GM18907 (cell line): ENCODE measurements at regions not wholly inside any gene's neighbourhood (a gene's known extent, or its start where the extent isn't known, plus 50 kb on each side); places are given as distances from the start of the nearest gene placed in this dataset.
"Not testable (repeated sequence)": the region's sequence is repeated elsewhere in the genome, so short reads cannot be mapped to it uniquely, and the experiment has no call there.

Experiments
- ATAC-seq: cut with Tn5 transposase; IDR thresholded peaks from one replicate; pipeline ENCODE4 v1.9.1; 2021; ENCODE audit warnings: mild to moderate bottlenecking, moderate library complexity; ENCODE audit not compliant: unreplicated experiment

DNA sequence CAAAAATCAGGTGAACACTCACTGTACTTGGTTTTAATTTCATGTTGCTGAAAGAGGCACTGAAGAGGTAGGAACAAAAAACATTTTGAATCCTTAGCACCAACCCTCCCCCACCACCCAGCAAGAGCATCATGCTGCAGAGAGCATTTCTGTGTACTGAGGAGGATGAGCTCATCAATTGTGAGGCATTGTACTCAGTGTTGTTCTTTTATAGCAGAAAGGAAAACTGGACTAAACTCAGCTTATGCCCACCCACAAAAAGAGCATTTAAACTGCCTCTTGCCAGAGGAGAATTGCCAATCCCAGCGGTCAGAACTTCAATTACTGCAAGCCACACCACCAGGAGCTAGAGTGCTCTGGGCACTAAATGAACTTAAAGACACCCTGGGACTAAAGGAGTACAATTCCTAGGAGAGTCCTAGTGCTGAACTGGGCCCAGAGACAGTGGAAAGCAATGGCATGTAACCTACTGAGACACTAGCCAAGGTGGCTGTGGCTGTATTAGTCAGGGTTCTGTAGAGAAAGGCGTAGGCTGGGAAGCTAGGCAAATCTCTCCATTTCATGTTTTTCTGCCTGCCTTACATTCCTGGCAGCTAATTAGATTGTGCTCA is 280.7 kb upstream of the KLHL4 start:
- no peak for ATAC-seq

DNA sequence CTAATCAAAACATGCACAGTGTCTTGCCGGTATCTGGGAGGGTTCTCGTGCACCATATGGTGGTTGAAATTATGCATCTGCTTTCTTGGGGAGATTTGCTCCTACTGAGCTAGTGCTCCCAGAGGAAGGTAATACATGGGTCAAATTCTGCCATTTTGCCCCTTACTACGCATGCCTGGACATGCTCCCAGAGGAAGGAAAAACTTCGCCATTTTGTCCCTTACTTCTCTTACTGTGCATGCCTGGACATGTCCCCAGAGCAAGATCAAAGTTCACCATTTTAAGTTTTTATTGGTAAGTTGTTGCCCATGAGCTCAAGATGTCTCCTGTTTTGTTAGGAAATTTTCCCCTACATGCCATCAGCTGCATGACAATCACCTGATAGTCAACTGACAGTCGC is 252.1 kb upstream of the KLHL4 start:
- ATAC-seq, result no peak

DNA sequence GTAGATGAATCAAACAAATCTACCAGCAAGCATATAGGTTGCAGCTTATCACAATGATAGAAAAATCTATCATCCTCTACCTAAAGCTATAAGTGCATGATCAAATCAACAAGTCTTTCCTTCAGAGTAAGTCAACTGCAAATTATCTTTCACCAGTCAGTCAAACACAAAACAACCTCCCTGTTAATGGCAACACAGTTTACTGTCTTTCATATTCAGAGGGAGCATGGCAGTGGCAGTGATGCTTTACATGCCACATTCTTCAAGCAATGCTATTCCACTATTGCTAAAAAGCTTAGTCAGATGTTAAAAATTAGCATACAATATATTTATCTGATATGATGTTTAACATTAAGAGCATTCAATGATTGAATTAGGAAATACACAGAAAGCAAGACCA is 245.1 kb upstream of the KLHL4 start:
- no peak for ATAC-seq

DNA sequence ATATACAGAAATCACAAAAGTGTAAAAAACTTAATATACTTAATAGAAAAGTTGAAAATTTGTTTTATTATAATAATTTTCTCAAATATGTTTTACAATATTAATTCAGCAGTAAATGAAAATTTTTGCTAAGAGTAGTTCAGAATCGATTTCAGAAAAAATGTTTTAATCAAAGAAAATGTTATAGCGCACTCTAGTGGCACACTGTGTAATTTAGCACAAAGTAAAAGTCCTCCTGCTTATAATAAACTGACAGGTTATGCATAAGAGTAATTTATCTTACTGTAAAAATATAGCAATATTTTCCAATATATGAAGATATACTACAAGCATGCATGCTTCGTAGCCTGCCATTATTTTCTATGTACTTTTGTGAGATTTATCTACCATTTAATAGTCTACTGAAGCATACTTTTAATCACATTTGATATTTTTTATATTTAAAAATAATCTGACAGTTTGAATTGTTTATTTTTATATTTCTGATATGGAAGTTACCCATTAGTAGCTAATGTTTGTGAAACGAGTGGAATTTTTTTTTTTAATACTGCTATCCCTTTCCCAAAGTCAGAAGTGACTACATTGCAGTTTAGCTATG is 217.9 kb upstream of the KLHL4 start:
- ATAC-seq, result no peak

DNA sequence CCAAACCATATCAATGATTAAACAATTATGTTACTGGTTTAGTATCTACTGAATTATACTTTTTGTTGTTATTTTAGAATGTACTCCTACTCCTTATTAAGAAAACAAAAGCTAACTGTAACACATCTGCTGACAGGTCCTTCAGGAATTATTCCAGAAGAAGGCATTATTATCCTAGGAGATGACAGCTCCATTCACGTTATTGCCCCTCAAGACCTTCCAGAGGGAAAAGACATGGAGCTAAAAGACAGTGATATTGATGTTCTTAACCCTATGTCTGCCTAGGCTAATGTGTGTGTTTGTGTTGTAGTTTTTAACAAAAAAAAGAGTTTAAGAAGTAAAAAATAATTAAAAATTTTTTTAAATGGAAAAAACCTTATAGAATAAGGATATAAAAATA is 206.8 kb upstream of the KLHL4 start:
- no peak for ATAC-seq

DNA sequence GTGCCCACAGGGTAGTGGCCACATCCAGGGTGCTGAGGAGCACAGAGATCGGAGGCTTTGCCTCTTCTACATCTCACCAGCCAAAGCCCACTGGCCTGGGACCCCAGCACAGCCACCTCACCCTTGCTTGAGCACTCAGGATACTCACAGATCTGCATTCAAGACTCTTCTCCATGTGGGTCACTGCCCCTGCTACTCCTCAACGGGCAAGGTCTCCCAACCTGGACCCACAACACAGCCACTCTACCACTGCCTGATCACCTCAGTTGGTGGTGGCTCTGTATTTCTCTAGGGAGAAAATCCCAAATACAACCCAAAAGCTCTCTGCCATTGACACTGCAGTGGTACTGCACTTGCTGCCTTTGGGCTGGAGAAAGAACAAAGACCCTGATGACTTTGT is 190.3 kb upstream of the KLHL4 start:
- no peak for ATAC-seq

DNA sequence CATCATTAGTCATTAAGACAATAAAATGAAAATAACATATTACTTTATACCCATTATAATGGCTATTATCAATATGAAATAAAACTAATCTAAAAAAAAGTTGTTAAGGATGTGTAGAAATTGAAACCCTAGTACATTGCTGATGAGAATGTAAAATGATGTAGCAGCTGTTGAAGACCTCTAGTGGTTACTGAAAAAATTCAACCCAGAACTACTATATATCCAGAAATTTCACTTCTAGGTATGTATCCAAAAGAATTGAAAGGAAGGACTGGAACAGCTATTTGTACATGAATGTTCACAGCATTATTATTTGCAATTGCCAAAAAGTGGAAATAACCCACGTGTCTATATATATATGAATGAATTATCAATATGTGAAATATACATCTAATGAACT is 180.3 kb upstream of the KLHL4 start:
- ATAC-seq, result no peak

DNA sequence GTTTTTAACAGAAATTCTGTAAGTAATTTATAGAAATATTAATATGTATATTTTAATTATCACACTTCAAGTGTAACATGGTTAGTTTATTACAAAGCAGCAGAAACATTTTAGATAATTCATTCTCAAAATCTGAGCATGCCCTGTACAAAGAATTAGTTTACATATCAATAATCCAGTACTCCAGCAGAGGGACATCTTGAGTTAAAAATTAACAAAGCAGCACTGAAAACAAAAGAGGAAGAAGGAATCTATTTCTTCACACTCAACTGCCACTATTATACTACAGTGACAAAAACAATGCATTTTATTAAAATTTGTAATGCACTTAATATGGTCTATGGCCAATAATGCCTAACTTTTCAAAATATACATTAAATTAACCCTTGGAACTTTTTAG is 179.1 kb upstream of the KLHL4 start:
- ATAC-seq, result peak; percentile 78

DNA sequence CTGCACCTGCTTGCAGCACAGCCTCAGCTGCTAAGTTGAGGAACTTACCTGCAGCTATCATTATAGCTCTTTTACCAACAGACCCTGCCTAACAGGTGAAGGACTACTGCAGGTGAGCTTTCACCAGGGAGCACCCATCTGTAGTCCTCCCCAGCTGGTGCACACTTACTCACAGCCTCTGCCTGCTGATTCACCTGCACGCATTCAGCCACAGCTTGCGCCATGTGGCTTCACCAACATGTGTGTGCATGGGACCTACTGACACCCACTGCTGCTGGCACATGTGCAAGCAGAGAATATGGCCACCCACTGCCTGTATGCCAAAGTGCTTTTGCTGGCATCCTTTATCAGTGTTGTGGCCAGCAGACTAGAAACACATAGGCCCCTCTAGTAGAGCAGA is 146.7 kb upstream of the KLHL4 start:
- ATAC-seq, result no peak

DNA sequence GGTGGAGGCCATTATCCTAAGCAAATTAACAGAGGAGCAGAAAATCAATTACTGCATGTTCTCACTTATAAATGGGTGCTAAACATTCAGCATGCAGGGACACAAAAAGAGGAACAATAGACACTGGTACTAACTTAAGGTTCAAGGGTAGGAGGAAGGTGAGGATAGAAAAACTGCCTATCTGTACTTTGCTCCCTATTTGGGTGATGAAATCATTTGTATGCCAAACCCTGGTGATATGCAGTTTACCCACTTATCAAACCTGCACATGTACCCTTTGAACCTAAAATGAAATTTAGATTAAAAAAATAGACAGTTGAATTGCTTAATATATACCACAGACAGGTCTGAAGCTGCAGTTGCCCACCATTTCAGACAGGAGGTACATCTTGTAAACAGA is 143.3 kb upstream of the KLHL4 start:
- ATAC-seq, result no peak

DNA sequence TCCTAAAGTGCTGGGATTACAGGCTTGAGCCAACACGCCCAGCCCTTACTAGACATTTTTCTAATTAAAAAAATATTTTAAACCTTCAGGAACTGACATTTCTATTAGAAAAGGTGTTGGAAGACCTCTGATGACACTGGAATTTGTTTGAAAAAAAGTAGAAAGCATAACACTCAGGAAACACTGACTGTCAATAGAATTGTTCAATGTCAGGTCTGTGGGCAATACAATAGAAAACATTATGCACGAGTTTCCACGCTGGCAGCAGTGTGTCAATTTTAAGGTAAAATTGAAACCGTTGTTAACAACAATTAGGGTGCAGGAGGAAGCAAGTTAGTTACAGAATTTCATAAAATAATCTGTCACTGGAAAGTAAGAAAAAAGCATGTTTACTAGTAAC is 140.7 kb upstream of the KLHL4 start:
- no peak for ATAC-seq

DNA sequence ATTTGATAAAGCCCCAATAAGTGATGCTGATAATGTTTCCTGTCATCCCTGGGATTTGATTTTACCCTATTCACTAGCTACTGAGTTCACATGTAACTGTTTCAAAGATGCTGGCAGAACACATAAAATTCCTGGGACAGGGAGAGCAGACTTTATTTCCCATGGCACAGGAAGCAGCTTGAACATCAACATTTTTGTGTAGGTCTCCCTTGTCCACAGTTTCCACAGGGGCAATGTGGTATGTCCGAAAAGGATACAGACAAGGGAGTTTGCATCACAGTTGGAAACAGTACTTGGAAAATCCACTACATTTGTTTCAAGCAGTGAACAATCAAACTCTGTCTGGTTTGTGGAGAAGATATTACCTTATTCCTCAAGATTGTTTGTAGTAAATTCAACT is 129.2 kb upstream of the KLHL4 start:
- ATAC-seq, result no peak

DNA sequence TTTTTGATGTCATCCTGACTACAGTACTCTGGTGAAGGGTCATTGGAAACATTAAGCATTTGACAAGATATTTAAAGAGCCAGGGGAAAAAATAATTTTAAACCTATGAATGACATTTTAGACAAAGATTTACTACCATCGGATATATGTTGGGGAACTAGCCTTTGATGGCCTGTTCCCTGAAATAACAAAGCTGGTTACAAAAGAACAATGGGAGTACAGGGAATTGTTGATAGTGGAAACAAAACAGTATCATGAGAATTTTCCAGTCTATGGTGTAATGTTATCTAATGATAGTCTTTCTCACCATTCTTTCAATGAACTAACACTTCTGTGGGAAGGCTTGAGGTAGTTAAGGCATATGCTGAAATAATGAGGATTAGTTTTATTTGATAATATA is 125.9 kb upstream of the KLHL4 start:
- ATAC-seq, result no peak

DNA sequence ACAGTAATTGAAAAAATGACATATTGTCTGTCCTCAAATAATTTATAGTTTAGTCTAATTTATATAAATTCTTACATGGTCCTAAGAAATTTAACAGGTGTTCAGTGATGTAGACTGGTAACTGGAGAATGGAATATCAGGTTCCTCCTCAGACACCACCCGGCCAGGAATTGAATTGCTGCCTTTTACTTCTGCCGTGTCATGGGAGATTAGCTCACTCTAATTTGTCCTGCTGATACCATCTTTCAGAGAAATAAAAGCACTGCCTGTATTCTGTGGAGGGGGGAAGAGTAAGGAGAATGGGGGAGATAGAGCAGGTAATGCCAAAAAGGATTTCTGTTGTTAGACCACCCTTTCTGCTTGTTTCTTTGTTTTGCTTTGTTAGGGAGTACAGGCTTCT is 125.2 kb upstream of the KLHL4 start:
- no peak for ATAC-seq

DNA sequence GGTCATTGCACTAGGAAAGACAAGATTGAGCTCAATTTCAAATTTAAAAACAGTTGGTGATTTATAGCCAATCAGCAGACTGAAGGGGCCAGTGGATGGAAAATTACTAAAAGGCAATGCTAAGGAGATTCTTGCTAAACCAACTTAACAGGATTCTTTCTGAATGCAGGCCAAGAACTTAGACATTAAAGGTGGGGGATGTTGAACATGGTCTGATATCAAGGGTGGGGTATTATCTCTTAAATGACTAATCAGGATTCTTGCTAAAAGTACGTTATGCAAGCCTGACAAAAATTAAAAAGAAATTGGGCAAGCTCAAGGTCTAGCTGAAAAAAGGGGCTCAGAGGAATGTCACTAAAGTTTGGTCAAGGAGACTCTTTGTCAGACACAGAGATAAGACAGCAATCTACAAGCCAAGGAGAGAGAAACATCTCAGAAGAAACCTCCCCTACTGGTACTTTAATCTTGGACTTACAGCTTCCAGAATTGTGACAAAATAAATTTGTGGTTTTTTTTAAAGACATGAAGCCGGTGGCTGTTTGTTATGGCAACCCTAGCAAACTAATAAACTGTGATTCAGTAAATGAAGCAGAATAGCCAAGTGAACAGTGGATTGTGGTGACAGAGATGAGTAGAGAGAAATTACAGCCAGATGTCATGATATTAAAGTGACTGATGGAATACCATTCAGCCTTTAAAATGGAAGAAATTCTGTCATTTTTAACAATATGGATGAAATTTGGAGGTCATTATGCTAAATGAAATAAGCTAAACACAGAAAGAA is 120.3 kb upstream of the KLHL4 start:
- ATAC-seq, result no peak

DNA sequence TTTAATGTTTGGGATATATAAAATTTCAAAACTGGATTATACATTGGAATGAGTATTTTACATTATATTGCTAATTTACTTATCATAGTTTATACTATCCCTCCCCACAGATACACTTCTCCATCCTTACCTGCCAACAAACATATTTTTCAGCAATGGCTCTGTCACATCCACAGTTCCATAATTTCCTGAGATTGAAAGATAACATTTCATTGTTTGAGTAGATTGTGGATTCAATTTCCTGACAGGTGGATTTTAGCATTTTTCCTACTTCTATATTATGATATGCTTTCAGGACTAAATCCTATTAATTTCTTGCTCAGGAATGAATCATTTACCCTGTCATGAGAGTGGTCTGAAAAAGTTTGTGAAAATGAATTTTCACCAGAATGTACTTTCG is 115.3 kb upstream of the KLHL4 start:
- no peak for ATAC-seq

DNA sequence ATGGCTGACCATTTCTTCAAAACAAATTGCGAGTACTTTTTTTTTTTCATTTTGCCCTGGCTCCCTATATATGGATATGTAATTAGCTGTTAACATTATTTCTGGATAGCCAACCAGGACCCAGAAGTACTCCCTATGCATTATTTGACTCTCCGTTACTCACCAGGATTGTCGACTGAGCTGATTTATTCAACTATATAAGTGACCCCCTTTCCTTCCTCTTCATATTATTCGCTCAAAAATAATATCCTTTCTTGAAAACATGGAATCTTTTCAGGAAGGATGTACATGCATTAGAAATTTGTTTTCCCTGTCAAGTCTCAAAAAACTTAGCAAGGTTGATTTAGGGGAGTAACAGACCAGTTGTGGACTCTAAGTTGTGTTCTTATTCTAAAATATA is 114.1 kb upstream of the KLHL4 start:
- no peak for ATAC-seq

DNA sequence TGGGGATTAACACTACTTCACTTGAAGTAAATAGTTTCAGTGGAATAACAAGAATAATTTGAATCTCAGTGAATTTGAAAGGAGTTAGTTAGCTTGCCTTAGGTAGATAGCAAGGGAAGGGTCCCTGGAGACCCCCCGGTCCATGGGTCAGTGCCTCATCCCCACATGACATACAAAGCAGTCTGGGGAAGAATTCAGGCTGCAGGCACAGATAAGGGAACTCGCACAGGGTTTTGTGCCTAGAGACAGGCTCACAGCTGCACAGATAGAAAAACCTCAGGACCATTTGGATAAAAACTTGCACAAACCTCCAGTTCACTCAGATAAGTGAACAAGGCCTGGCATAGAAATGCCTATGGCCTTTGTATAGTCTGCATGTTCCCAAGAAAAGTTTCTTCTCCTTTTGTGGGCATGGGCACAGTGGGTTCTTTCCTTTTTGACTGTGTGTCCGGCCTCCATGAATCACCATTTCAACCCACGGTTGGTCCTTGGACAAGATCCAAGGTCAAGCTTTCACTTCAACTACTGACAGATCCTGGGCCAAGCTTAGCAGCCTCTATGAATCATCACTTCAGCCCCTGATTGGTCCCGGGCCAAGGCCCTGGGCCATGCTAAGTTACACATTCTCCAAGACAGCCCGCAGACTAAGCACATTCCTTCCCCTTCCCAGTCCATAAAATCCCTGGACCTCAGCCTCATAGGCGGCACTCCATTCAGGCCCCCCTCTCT is 108.3 kb upstream of the KLHL4 start:
- no peak for ATAC-seq

DNA sequence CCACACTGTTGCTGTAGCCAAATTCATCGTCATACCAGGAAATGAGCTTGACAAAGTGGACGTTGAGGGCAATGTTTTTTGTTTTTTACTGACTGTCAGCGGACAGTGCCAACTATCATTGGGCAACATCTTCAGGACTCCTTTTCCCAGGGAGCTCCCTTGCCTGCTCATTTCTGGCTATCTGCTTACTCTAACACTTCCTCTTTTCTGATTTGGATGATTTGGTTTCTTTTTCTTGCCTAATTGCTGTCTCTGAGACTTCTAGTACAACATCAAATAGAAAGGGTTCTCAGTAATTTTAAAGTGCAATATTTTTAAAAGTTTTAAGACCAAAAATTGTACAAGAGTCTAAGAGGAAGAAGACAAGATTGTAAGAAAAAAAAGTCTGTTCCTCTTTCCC is 92.0 kb upstream of the KLHL4 start:
- no peak for ATAC-seq

DNA sequence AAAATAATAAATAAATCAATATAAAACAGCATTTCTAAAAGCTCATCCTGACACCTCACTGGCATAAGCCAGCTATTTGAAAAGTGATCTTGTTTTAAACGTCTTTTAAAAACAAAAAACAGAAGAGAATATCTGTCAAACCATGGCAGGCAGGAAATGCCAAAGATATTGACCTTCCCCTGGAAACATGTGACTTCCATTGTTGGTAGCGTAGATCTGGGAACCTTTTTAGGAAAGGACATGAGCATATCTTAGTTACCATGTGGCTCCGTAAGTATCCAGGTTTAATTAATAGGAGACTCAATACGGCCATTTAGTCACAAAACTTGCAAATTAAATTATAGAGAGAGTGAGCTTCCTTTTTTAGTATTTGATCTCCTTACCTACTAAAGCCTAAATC is 83.0 kb upstream of the KLHL4 start:
- no peak for ATAC-seq

DNA sequence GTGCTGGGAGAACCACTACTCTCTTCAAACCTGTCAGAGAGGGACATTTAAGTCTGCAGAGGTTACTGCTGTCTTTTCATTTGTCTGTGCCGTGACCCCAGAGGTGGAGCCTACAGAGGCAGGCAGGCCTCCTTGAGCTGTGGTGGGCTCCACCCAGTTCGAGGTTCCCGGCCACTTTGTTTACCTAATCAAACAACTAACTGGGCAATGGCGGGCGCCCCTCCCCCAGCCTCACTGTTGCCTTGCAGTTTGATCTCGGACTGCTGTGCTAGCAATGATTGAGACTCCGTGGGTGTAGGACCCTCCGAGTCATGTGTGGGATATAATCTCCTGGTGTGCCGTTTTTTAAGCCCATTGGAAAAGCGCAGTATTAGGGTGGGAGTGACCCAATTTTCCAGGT is 69.0 kb upstream of the KLHL4 start:
- ATAC-seq, result not testable (repeated sequence)

DNA sequence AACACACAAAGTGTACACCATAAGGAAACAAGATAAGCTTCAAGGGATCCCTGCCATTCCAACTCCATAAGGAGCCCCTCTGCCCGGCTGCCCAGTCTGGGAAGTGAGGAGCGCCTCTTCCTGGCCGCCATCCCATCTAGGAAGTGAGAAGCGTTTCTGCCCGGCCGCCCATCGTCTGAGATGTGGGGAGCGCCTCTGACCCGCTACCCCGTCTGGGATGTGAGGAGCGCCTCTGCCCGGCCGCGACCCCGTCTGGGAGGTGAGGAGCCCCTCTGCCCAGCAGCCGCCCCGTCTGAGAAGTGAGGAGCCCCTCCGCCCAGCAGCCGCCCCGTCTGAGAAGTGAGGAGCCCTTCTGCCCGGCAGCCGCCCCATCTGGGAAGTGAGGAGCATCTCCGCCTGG is 51.8 kb upstream of the KLHL4 start:
- not testable (repeated sequence) for ATAC-seq
